Parathyroid adenoma (tissue), 2 donors: ENCODE measurements at regions not wholly inside any gene's neighbourhood (a gene's known extent, or its start where the extent isn't known, plus 50 kb on each side); places are given as distances from the start of the nearest gene placed in this dataset.

Experiments
- H2AFZ ChIP-seq: fragments of 300-600 bp; sonication (generic); one replicate; pipeline ENCODE4 v1.7.0; 2017; ENCODE audit warnings: antibody characterized with exemption, mild to moderate bottlenecking
- H3K27ac ChIP-seq: fragments of 300-600 bp; sonication (generic); one replicate; pipeline ENCODE4 v1.7.0; 2017
- H3K27me3 ChIP-seq: fragments of 300-600 bp; sonication (generic); one replicate; pipeline ENCODE4 v1.7.0; 2017; ENCODE audit warnings: low read length; ENCODE audit not compliant: control insufficient read depth, insufficient read depth
- H3K36me3 ChIP-seq: fragments of 300-600 bp; sonication (generic); one replicate; pipeline ENCODE4 v1.7.0; 2017; ENCODE audit warnings: low read length; ENCODE audit not compliant: control insufficient read depth, insufficient read depth
- H3K4me1 ChIP-seq: fragments of 300-600 bp; sonication (generic); one replicate; pipeline ENCODE4 v1.7.0; 2017; ENCODE audit warnings: control low read depth
- H3K4me2 ChIP-seq: fragments of 300-600 bp; sonication (generic); one replicate; pipeline ENCODE4 v1.7.0; 2017; ENCODE audit warnings: low read length
- H3K4me3 ChIP-seq: fragments of 300-600 bp; sonication (generic); one replicate; pipeline ENCODE4 v1.7.0; 2017; ENCODE audit warnings: low read depth, low read length
- H3K79me2 ChIP-seq: fragments of 300-600 bp; sonication (generic); one replicate; pipeline ENCODE4 v1.7.0; 2017; ENCODE audit warnings: control low read depth
- H3K9ac ChIP-seq: fragments of 300-600 bp; sonication (generic); one replicate; pipeline ENCODE4 v1.7.0; 2017; ENCODE audit warnings: mild to moderate bottlenecking
- H3K9me3 ChIP-seq: fragments of 300-600 bp; sonication (generic); one replicate; pipeline ENCODE4 v1.7.0; 2017; ENCODE audit warnings: low read length; ENCODE audit not compliant: control insufficient read depth
- TF ChIP-seq, protein P1 (sequence below): fragments of 300-600 bp; sonication (generic); IDR thresholded peaks from one replicate; pipeline ENCODE4 v1.7.0; 2017; ENCODE audit warnings: antibody characterized with exemption, mild to moderate bottlenecking
- donor health status: primary hyperparathyroidism.

- no peak overlapping the region for H2AFZ ChIP-seq
- TF ChIP-seq, protein P1, sequence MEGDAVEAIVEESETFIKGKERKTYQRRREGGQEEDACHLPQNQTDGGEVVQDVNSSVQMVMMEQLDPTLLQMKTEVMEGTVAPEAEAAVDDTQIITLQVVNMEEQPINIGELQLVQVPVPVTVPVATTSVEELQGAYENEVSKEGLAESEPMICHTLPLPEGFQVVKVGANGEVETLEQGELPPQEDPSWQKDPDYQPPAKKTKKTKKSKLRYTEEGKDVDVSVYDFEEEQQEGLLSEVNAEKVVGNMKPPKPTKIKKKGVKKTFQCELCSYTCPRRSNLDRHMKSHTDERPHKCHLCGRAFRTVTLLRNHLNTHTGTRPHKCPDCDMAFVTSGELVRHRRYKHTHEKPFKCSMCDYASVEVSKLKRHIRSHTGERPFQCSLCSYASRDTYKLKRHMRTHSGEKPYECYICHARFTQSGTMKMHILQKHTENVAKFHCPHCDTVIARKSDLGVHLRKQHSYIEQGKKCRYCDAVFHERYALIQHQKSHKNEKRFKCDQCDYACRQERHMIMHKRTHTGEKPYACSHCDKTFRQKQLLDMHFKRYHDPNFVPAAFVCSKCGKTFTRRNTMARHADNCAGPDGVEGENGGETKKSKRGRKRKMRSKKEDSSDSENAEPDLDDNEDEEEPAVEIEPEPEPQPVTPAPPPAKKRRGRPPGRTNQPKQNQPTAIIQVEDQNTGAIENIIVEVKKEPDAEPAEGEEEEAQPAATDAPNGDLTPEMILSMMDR: no peak
- no peaks in the 10 kb centered on the region for H3K36me3 ChIP-seq
- H3K9me3 ChIP-seq: no peaks in the 10 kb centered on the region
- no peak overlapping the region for H3K4me2 ChIP-seq
- no peak overlapping the region for H3K9ac ChIP-seq
- no peaks in the 10 kb centered on the region for H3K4me1 ChIP-seq
- H3K27ac ChIP-seq: no peak overlapping the region
- no peaks in the 10 kb centered on the region for H3K79me2 ChIP-seq
- H3K27me3 ChIP-seq: no peaks in the 10 kb centered on the region
- H3K4me3 ChIP-seq: no peak overlapping the region
These were observed 169.2 kb downstream of the METTL4 start for GRCh38 chr18:2402084-2402483.

DNA sequence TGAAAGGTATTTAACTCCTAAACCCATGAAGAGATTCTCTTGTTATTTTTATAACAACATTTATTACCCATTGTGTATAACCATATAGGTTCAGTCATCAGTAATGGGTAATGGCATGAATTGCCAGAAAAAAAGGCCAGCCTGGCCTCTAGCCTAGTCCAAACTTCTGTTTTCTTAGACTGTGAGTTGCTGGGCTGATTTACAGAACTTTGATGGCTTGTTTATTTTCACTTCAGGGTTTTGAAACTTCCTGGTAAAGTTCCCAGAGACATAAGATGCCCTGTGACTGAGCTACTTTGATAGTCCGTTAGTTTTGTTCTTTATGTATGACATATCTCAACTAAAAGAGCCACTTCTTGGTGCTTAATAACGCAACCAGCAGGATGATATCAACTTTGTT lies 164.8 kb downstream of the METTL4 start:
- Histone ChIP-seq H3K4me1 (no peaks in the 10 kb centered on the region), H3K27ac (no peak overlapping the region), H3K9me3 (no peaks in the 10 kb centered on the region), H3K4me3 (no peak overlapping the region), H2AFZ (no peak overlapping the region), H3K79me2 (no peaks in the 10 kb centered on the region), H3K36me3 (no peaks in the 10 kb centered on the region), H3K4me2 (no peak overlapping the region), H3K9ac (no peak overlapping the region), H3K27me3 (no peaks in the 10 kb centered on the region)
- TF ChIP-seq, protein P1: no peak

GRCh38 chr18:2407961-2408360 lies 163.3 kb downstream of the METTL4 start:
- Histone ChIP-seq H3K36me3 (no peaks in the 10 kb centered on the region), H3K4me2 (no peak overlapping the region), H3K9ac (no peak overlapping the region), H3K27me3 (no peaks in the 10 kb centered on the region), H3K9me3 (no peaks in the 10 kb centered on the region), H3K4me1 (no peaks in the 10 kb centered on the region), H3K4me3 (no peak overlapping the region), H2AFZ (no peak overlapping the region), H3K79me2 (no peaks in the 10 kb centered on the region), H3K27ac (no peak overlapping the region)
- TF ChIP-seq, protein P1: no peak

DNA sequence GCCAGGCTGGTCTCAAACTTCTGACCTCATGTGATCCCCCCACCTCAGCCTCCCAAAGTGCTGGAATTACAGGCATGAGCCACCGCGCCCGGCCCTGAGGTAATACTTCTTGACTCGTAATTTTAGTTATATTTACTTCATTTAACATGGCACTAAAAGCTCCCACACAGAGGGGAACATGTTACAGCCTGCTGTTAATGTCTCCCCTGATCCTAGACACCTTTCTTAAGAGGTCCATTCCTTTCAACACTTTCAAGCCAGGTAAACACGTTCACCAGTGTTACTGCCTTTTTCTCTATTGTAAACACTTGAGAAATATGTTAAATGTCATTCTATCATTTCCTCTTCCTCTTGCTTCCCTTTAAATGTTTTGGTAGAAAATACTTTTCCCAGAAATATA lies 161.4 kb downstream of the METTL4 start:
- TF ChIP-seq, protein P1: no peak
- Histone ChIP-seq H3K36me3 (no peaks in the 10 kb centered on the region), H3K4me3 (no peak overlapping the region), H3K9me3 (no peaks in the 10 kb centered on the region), H3K9ac (no peak overlapping the region), H3K79me2 (no peaks in the 10 kb centered on the region), H3K4me1 (no peaks in the 10 kb centered on the region), H3K27ac (no peak overlapping the region), H2AFZ (no peak overlapping the region), H3K27me3 (no peaks in the 10 kb centered on the region), H3K4me2 (no peak overlapping the region)

- Histone ChIP-seq H3K79me2 (no peaks in the 10 kb centered on the region), H3K4me2 (no peak overlapping the region), H3K4me3 (no peak overlapping the region), H3K27me3 (no peaks in the 10 kb centered on the region), H3K9me3 (no peaks in the 10 kb centered on the region), H3K27ac (no peak overlapping the region), H3K4me1 (no peaks in the 10 kb centered on the region), H3K36me3 (no peaks in the 10 kb centered on the region), H3K9ac (no peak overlapping the region), H2AFZ (no peak overlapping the region)
- TF ChIP-seq, protein P1: no peak
These were observed 160.6 kb downstream of the METTL4 start for GRCh38 chr18:2410688-2411087.
